Endothelial cell of umbilical vein (primary cell): ENCODE measurements at regions not wholly inside any gene's neighbourhood (a gene's known extent, or its start where the extent isn't known, plus 50 kb on each side); places are given as distances from the start of the nearest gene placed in this dataset.
A peak's percentile ranks its signal among the peaks of the same experiment; 100 is the strongest.

ENCODE experiments used
- BruUV-seq: library from RNA; stranded (reverse); fragments of 400-500 nt; replicated peaks from 2 replicates; lab custom pipeline; 2021; lab: Mats Ljungman, UMichigan
- CTCF ChIA-PET: fragments of 300-600, 350-600 bp; sonication (Branson Sonifier 250); formaldehyde crosslinking; loops from one replicate; lab custom pipeline; 2021; ENCODE audit warnings: antibody characterized with exemption, inconsistent platforms; lab: Charles Lee
- POLR2A ChIA-PET: fragments of 300-600, 350-600 bp; sonication (Branson Sonifier 250); formaldehyde crosslinking; loops from one replicate; lab custom pipeline; 2021; ENCODE audit warnings: antibody characterized with exemption, inconsistent platforms; lab: Charles Lee
- DNase-seq: peaks from one replicate; pipeline ENCODE4 v3.0.0-alpha.2; 2011; ENCODE audit warnings: low read depth, low spot score
- FAIRE-seq: peaks from 2 replicates; lab custom pipeline; 2011; peaks lifted over from hg19 to GRCh38; lab: Jason Lieb, UNC
- H2AFZ ChIP-seq: 2 replicates; pipeline ENCODE4 v1.6.0; 2012; ENCODE audit warnings: low read depth, low read length, control low read depth, inconsistent platforms
- H3K27ac ChIP-seq: 2 replicates; pipeline ENCODE4 v1.5.1; 2011; ENCODE audit warnings: low read depth, mild to moderate bottlenecking, control low read depth, low read length, moderate library complexity; ENCODE audit not compliant: insufficient read depth
- H3K27me3 ChIP-seq, 2 experiments: 2 replicates each; pipeline versions ENCODE4 v1.6.0 to v1.6.1; 2011; ENCODE audit warnings: low read length in 2 of 2, mixed read lengths in 1 of 2; ENCODE audit not compliant: control insufficient read depth in 2 of 2, insufficient read depth in 2 of 2
- H3K36me3 ChIP-seq, 2 experiments: 2 replicates in 1 of 2; 3 replicates in 1 of 2; pipeline ENCODE4 v1.5.1; 2011; ENCODE audit warnings: low read length in 2 of 2, mild to moderate bottlenecking in 1 of 2, moderate library complexity in 1 of 2; ENCODE audit not compliant: control insufficient read depth in 2 of 2, insufficient read depth in 2 of 2; ENCODE audit errors: extremely low read depth in 1 of 2
- H3K4me1 ChIP-seq: 3 replicates; pipeline ENCODE4 v1.5.1; 2011; ENCODE audit warnings: mild to moderate bottlenecking, low read length; ENCODE audit not compliant: control insufficient read depth, insufficient read depth; ENCODE audit errors: extremely low read depth
- H3K4me2 ChIP-seq: 2 replicates; pipeline ENCODE4 v1.6.1; 2011; ENCODE audit warnings: low read length, control low read depth, mixed read lengths; ENCODE audit not compliant: insufficient read depth
- H3K4me3 ChIP-seq, 3 experiments: fragments of 200-600 bp in 1 of 3; sonication (generic), shearing (Covaris generic) in 1 of 3; replicated peaks in 1 of 3; 2 replicates each; pipeline ENCODE4 v1.5.1; 2011 to 2016; ENCODE audit warnings: control low read depth in 3 of 3, low read length in 3 of 3, mild to moderate bottlenecking in 2 of 3, inconsistent platforms in 1 of 3, low read depth in 1 of 3, moderate library complexity in 1 of 3; ENCODE audit not compliant: insufficient read depth in 1 of 3
- H3K79me2 ChIP-seq: 2 replicates; pipeline ENCODE4 v1.6.0; 2012; ENCODE audit warnings: low read length, inconsistent platforms; ENCODE audit not compliant: control insufficient read depth, insufficient read depth
- H3K9ac ChIP-seq: replicated peaks from 2 replicates; pipeline ENCODE3; 2011; ENCODE audit warnings: low read length, control low read depth; ENCODE audit not compliant: insufficient read depth; ENCODE audit errors: extremely low read depth
- H3K9me1 ChIP-seq: replicated peaks from 3 replicates; pipeline ENCODE4 v1.6.0; 2011; ENCODE audit warnings: mild to moderate bottlenecking, low read length; ENCODE audit not compliant: control insufficient read depth, insufficient read depth; ENCODE audit errors: extremely low read depth
- H3K9me3 ChIP-seq: replicated peaks from 2 replicates; pipeline ENCODE4 v1.5.1; 2012; ENCODE audit warnings: low read length, inconsistent platforms; ENCODE audit not compliant: control insufficient read depth, insufficient read depth
- H4K20me1 ChIP-seq: replicated peaks from 2 replicates; pipeline ENCODE3; 2011; ENCODE audit warnings: mild to moderate bottlenecking, low read length; ENCODE audit not compliant: control insufficient read depth, insufficient read depth; ENCODE audit errors: extremely low read depth
- EZH2 ChIP-seq: IDR thresholded peaks from 2 replicates; pipeline ENCODE4 v1.6.1; 2012; ENCODE audit warnings: borderline replicate concordance, low read depth, mild to moderate bottlenecking, moderate library complexity, low read length, inconsistent platforms; ENCODE audit not compliant: severe bottlenecking
- FOS ChIP-seq: IDR thresholded peaks from 2 replicates; pipeline ENCODE4 v1.6.1; 2011; ENCODE audit warnings: mild to moderate bottlenecking, low read length, moderate library complexity, borderline replicate concordance; ENCODE audit not compliant: insufficient read depth
- GATA2 ChIP-seq: IDR thresholded peaks from 2 replicates; pipeline ENCODE4 v1.7.0; 2011; ENCODE audit warnings: low read depth, mild to moderate bottlenecking, moderate library complexity, mixed read lengths, low read length; ENCODE audit not compliant: insufficient read length, insufficient read depth
- JUN ChIP-seq: IDR thresholded peaks from 2 replicates; pipeline ENCODE4 v1.6.1; 2011; ENCODE audit warnings: borderline replicate concordance, low read depth; ENCODE audit not compliant: insufficient read length, insufficient read depth
- MYC ChIP-seq: IDR thresholded peaks from one replicate; pipeline ENCODE4 v1.6.1; 2011; ENCODE audit warnings: mild to moderate bottlenecking, low read depth, low read length
- POLR2A ChIP-seq: IDR thresholded peaks from 2 replicates; pipeline ENCODE4 v1.6.1; 2012; ENCODE audit warnings: low read depth, mild to moderate bottlenecking, control low read depth, low read length
- POLR2AphosphoS5 ChIP-seq: IDR thresholded peaks from 2 replicates; pipeline ENCODE4 v1.6.1; 2012; ENCODE audit warnings: low read depth, mild to moderate bottlenecking, control low read depth, low read length, moderate library complexity; ENCODE audit not compliant: insufficient read depth
- dilution Hi-C: fragments of 300-500 bp; cut with MboI; formaldehyde crosslinking; loops from one replicate; pipeline ENCODE4 v1.15.0; 2019; ENCODE audit warnings: low sequenced_read_pairs; ENCODE audit not compliant: extremely low pct_ligation_motif_present
- intact Hi-C: fragments of 100-400 bp; cut with micrococcal nuclease; formaldehyde crosslinking; loops from one replicate; pipeline ENCODE4 v1.10.0; 2022
- TF ChIP-seq, protein P1 (sequence below): IDR thresholded peaks from 2 replicates; pipeline ENCODE4 v1.6.1; 2011; ENCODE audit not compliant: insufficient read depth, insufficient read length
- TF ChIP-seq, protein P2 (sequence below), 2 donors: IDR thresholded peaks; 1 replicate in 1 of 2; 2 replicates in 1 of 2; pipeline ENCODE4 v1.5.1; 2011; ENCODE audit warnings: low read length in 2 of 2, mild to moderate bottlenecking in 2 of 2, moderate library complexity in 2 of 2, control low read depth in 1 of 2, inconsistent platforms in 1 of 2, low read depth in 1 of 2; ENCODE audit not compliant: insufficient read depth in 1 of 2; ENCODE audit errors: extremely low read depth in 1 of 2

DNA sequence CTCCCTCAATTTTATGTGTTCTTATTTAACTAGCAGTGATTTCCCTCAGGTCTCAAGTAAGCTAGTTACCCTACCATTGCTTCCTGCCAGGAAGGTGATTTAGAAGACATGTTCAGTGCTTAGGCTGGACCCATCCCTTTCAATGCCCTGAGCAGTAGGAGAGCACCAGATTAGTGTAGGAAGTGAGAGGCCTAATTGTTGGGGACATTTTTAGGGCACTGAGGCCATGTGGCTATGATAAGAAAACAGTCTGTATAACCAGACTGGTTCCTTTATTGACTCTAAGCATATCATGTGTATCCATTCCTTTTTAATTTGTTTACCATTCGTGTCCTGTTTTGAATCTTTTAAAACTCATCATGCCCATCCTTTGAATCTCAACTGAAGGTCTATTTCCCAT, 312.3 kb upstream of the PRR16 start:
- peak overlapping the region; percentile 88 for H3K27ac ChIP-seq
- H3K27me3 ChIP-seq = no peaks in the 10 kb centered on the region
- H3K4me2 ChIP-seq = peak overlapping the region; percentile 44
- no peak overlapping the region for H3K4me3 ChIP-seq
- POLR2A ChIA-PET = no interaction called here
- H2AFZ ChIP-seq = peak overlapping the region; percentile 70
- FAIRE-seq = no peak
- intact Hi-C loops = loop anchor here (1.0 to 2.0 kb wide), 2 partner anchors 253 to 294 kb away; no protein-coding TSS in a partner anchor
- no peaks in the 10 kb centered on the region for H3K36me3 ChIP-seq
- H3K4me1 ChIP-seq = peaks cover 10% of the 10 kb centered on the region
- TSS peak; percentile 94 for BruUV-seq
- H3K79me2 ChIP-seq = no peaks in the 10 kb centered on the region
- H4K20me1 ChIP-seq = no peaks in the 10 kb centered on the region
- CTCF ChIA-PET = no interaction called here
- TF ChIP-seq POLR2A = no peak
- TF ChIP-seq JUN = no peak
- no peak for TF ChIP-seq FOS
- TF ChIP-seq EZH2 = no peak
- TF ChIP-seq, protein P1, sequence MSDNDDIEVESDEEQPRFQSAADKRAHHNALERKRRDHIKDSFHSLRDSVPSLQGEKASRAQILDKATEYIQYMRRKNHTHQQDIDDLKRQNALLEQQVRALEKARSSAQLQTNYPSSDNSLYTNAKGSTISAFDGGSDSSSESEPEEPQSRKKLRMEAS = no peak
- TF ChIP-seq, protein P2, sequence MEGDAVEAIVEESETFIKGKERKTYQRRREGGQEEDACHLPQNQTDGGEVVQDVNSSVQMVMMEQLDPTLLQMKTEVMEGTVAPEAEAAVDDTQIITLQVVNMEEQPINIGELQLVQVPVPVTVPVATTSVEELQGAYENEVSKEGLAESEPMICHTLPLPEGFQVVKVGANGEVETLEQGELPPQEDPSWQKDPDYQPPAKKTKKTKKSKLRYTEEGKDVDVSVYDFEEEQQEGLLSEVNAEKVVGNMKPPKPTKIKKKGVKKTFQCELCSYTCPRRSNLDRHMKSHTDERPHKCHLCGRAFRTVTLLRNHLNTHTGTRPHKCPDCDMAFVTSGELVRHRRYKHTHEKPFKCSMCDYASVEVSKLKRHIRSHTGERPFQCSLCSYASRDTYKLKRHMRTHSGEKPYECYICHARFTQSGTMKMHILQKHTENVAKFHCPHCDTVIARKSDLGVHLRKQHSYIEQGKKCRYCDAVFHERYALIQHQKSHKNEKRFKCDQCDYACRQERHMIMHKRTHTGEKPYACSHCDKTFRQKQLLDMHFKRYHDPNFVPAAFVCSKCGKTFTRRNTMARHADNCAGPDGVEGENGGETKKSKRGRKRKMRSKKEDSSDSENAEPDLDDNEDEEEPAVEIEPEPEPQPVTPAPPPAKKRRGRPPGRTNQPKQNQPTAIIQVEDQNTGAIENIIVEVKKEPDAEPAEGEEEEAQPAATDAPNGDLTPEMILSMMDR (IDR thresholded peaks at IDR 0.05; ENCODE audit: extremely low read depth in 1 of 2, insufficient read depth in 1 of 2, low read depth in 1 of 2, low read length in 2 of 2) = no peak
- TF ChIP-seq MYC = no peak
- no peak for TF ChIP-seq GATA2
- TF ChIP-seq POLR2AphosphoS5 = no peak
- H3K9ac ChIP-seq = peak overlapping the region; percentile 8
- no peaks in the 10 kb centered on the region for H3K9me1 ChIP-seq
- no peak for DNase-seq
- dilution Hi-C loops = no loop called here
- no peaks in the 10 kb centered on the region for H3K9me3 ChIP-seq
